HL-60 (cell line): ENCODE measurements at regions not wholly inside any gene's neighbourhood (a gene's known extent, or its start where the extent isn't known, plus 50 kb on each side); places are given as distances from the start of the nearest gene placed in this dataset.

Experiments used
- DNase-seq, 2 experiments: peaks; one replicate each; pipeline ENCODE4 v3.0.0-alpha.2; 2010 to 2020; ENCODE audit warnings: low read depth in 1 of 2, low spot score in 1 of 2
- H3K27ac ChIP-seq: fragments of 250-450 bp; sonication (Bioruptor Pico); replicated peaks from 2 replicates; pipeline ENCODE4 v1.5.1; 2020; ENCODE audit warnings: mild to moderate bottlenecking, moderate library complexity
- H3K27me3 ChIP-seq: fragments of 250-450 bp; sonication (Bioruptor Pico); 2 replicates; pipeline ENCODE4 v1.5.1; 2021; ENCODE audit warnings: mild to moderate bottlenecking, moderate library complexity; ENCODE audit not compliant: insufficient read depth, poor library complexity, severe bottlenecking
- H3K4me3 ChIP-seq: replicated peaks from 2 replicates; pipeline ENCODE4 v1.5.1; 2011; ENCODE audit warnings: mild to moderate bottlenecking, control low read depth, low read length; ENCODE audit not compliant: insufficient read depth
- CTCF ChIP-seq: IDR thresholded peaks from one replicate; pipeline ENCODE4 v1.5.1; 2011; ENCODE audit warnings: low read length, control low read depth, inconsistent platforms; ENCODE audit not compliant: insufficient read depth
- GABPA ChIP-seq: IDR thresholded peaks from 2 replicates; pipeline ENCODE4 v1.6.1; 2012; ENCODE audit warnings: low read depth
- POLR2AphosphoS5 ChIP-seq: IDR thresholded peaks from 2 replicates; pipeline ENCODE4 v1.6.1; 2012; ENCODE audit warnings: low read depth
- REST ChIP-seq: IDR thresholded peaks from 2 replicates; pipeline ENCODE4 v1.6.1; 2012; ENCODE audit warnings: low read depth; ENCODE audit not compliant: insufficient replicate concordance
- SPI1 ChIP-seq: IDR thresholded peaks from 2 replicates; pipeline ENCODE4 v1.6.1; 2012; ENCODE audit warnings: low read depth, mild to moderate bottlenecking, borderline replicate concordance

DNA sequence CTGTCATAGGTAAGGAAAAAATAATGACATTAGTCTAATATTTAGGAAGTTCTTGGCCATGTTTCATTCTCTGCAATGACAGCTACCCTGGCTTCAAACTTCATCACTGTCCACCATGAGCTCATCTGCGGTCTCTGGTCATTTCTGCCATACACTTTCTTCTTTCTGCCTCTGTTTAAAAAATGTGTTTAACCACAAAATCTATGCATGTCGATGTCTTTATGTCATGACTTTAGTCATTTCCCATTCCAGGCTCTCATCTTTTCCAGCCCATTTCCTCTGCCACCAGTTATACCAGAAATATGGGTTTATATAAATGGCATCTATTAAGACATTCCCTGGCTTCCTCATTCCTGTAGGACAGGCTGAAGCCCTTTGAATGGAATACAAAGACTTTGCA lies 68.5 kb upstream of the DUSP10 start:
- no peak overlapping the region for H3K27ac ChIP-seq

GRCh38 chr1:221809091-221810029 lies 67.5 kb upstream of the DUSP10 start:
- TF ChIP-seq CTCF (no peak), GABPA (no peak), POLR2AphosphoS5 (no peak), REST (no peak), SPI1 (peak; percentile 55; the same call in 1 of the 2 replicates)
- Histone ChIP-seq H3K27ac (no peak overlapping the region), H3K27me3 (no peaks in the 10 kb centered on the region), H3K4me3 (no peak overlapping the region)
- peak; percentile 20 to 22 for DNase-seq

More for the DNA sequence above, 68.5 kb upstream of the DUSP10 start:
- no peak for DNase-seq
- Histone ChIP-seq H3K27me3 (no peaks in the 10 kb centered on the region), H3K4me3 (no peak overlapping the region)
- TF ChIP-seq SPI1 (no peak), GABPA (no peak), CTCF (no peak), POLR2AphosphoS5 (no peak), REST (no peak)

GRCh38 chr1:221806984-221807383 lies 65.1 kb upstream of the DUSP10 start:
- Histone ChIP-seq H3K4me3 (no peak overlapping the region), H3K27me3 (no peaks in the 10 kb centered on the region), H3K27ac (no peak overlapping the region)
- TF ChIP-seq SPI1 (no peak), REST (no peak)
- DNase-seq = no peak
